NCI-H2196 treated with DMSO at 0.1 percent for 48 hours (cell line): ENCODE measurements at regions not wholly inside any gene's neighbourhood (a gene's known extent, or its start where the extent isn't known, plus 50 kb on each side); places are given as distances from the start of the nearest gene placed in this dataset.

Experiments used
- DNase-seq: peaks from one replicate; lab custom pipeline; 2025; ENCODE audit not compliant: unreplicated experiment; lab: John Stamatoyannopoulos, UW

DNA sequence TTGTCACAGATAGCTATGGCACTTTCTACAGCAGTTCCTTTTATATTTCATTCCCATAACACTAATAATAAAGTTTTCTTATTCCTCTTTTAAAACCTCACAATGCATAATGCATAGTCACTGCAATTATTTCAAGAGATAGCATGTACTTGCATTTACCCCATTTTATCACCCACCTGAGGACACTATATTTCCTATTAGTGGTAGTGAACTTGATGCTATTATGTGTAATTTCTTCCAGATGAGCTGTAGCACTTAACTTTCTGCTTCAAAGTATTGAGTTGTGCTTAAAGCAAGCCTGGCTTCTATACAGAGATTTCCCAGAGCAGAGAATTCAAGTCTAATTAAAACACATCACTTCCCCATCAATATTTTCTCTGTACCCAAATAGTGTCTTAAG is 461.1 kb downstream of the HTR7 start:
- no peak for DNase-seq

DNA sequence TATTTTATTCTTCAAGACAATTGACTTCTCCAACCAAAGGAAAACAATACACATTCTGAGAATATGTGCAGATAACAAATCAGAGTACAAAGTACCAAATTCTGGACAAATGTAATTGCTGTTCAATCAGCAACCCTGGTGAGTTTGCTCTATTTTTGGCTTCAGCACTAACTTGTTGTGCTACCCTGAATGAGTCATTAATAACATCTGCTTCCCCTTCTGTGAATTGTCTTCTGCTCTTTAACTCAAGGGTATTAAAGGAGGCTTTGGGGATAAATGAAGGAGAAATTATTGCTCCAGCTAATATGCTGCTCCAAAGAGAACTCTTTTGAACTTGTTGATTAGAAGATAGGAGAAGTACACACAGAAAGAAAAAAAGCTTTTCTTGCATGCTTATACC is 459.3 kb downstream of the HTR7 start:
- DNase-seq, result no peak

DNA sequence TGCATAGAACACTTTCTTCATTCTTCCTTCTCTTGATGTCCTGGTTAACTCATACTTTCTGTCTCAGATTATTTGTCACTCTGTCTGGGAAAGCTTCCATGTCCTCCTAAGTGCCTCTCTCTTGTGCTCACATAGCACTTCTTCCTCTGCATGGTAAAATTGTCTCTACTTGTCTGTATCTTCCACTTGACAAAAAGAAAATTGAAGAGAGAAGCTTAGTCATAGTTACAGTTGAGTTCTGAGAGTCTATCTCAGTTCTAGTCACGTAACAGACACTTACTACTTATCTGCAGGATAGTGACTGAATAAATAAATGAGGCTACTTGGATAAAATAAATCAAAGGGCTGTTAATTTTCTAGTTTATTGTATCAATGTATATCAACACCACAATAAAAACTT is 458.1 kb downstream of the HTR7 start:
- no peak for DNase-seq

- no peak for DNase-seq
Measured at GRCh38 chr10:90403211-90404000, 454.4 kb downstream of the HTR7 start.

GRCh38 chr10:90407131-90407530 is 450.7 kb downstream of the HTR7 start:
- DNase-seq, result no peak

GRCh38 chr10:90407851-90408250 is 450.0 kb downstream of the HTR7 start:
- no peak for DNase-seq

- DNase-seq, result no peak
Measured at GRCh38 chr10:90412582-90412981, 445.3 kb downstream of the HTR7 start.

DNA sequence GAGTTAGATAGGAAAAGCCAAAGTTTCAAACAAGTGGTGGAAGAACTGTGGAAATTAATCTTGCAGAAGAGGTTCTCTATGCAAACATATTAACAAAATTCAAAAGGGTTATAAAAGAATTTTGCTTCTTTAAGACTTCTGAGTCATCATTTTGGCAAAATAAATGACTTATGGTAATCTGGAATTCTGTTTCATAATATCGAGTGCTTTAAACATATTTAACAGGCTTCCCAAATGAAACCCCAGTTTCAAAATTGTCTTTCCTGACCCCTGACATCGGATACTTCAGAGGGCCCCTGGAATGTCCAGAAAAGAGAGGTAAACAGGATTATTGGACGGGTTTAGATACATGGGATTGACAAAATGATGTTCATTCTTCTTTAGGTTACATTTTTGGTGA is 444.6 kb downstream of the HTR7 start:
- DNase-seq, result no peak

DNA sequence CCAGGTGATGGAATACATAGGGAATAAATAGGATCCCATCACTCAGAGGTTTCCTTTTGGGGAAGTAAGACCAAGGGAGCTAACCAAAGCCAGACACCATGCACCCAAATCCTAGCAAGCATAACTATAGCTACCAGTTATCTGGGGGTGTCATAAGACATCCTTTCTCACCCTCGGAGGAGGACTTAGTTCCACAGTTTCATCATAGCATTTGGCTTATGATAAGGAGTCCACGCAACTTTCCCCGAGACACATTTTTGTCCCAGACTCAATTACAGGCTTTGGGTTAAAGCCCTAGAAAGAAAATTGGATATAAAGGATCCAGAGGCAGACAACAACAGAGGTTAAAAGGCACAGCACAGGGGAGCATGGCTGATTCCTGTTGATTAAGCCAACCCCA is 442.9 kb downstream of the HTR7 start:
- no peak for DNase-seq

DNA sequence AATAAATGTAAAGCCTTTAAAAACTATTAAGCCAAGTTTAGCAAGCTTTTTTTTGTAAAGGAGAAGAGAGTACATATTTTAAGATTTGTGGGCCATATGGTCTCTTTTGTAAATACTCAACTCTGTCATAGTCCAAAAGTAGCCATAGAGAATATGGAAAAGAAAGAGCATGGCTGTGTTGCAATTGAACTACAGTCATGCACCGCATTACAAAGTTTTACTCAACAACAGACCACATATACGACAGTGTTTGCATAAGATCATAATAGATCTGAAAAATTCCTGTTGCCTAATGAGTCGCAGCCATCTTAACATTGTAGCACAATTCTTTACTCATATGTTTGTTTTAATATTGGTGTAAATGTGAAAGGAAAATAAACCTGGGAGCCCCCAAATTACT is 440.8 kb downstream of the HTR7 start:
- DNase-seq, result no peak

GRCh38 chr10:90417476-90418210 is 440.2 kb downstream of the HTR7 start:
- DNase-seq, result no peak

DNA sequence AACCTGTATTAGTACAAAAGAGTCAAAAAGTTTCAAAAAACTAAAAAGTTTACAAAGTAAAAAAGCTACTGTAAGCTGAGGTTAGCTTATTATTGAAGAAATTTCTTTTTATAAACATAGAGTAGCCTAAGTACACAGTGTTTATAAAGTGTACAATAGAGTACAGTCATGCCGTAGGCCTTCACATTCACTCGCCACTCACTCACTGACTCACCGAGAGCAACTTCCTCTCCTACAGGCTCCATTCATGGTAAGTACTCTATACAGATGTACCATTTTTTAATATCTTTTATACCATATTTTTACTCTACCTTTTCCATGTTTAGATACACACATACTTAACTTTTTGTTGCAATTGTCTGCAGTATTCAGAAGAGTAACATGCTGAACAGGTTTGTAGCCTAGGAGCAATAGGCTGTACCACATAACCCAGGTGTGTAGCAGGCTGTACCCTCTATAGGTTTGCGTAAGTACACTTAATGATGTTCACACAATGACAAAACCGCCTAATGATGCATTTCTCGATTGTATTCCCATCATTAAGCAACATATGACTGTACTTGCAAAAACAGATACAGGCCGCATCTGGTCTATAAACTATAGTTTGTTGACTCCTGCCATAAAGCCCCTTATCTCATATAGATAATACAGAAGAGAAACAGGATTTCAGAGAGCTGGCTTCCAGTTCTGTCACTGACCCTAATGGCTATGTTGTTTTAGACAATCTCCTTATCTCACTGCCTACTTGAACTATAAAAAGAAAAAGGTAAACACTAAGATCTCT is 438.8 kb downstream of the HTR7 start:
- no peak for DNase-seq

GRCh38 chr10:90420637-90421318 is 437.1 kb downstream of the HTR7 start:
- DNase-seq, result no peak

DNA sequence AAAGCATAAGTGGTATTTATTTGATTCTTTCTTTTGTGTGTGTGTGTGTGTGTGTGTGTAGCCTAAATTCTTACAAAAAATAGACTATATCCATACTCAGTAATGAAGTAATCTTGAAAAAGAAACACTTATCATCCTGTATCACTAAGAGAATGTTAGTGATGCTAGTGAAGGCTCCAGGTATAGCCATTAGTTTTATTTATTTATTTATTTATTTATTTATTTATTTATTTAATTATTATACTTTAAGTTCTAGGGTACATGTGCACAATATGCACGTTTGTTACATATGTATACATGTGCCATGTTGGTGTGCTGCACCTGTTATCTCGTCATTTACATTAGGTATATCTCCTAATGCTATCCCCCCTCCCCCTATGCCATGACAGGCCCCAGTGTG is 436.0 kb downstream of the HTR7 start:
- no peak for DNase-seq

GRCh38 chr10:90424730-90425129 is 433.1 kb downstream of the HTR7 start:
- DNase-seq, result no peak

- no peak for DNase-seq
Measured at GRCh38 chr10:90430186-90430585, 427.7 kb downstream of the HTR7 start.

DNA sequence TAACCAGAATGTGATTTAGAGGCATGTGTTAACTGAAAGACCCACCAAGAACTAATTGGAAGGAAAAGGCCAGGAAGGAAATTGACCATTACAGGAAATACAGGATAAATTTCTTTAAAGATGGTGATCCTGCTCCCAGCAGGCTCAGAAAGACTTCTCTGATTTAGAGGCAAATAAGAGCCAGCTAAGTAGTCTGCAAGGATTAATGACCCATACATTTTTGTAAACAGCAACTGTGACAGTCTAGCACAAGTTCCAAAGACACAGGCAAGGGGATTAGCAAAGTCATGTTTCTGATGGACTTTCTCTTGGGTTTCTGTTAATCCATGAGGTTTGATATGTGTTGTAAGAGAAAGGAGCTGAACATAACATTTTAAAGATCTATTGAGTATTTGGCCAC is 425.0 kb downstream of the HTR7 start:
- no peak for DNase-seq

DNA sequence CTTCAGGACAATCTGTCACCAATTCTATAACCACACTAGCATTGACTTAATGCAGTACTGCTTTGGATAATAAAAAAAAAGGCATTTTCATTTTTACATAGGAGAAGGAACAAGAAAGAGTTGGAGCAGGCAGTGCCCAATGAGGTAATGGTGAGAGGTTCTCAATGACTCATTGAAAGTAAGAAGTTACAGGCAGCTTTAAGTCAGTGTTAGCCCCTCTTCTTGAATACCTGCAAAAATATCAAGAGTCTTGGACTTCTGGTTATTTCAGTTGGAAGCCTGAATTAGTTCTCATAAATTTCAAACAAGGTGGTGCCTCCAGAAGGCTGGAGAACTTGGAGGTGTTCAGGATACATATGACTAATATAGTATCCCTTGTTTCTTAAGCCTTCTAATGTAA is 422.5 kb downstream of the HTR7 start:
- no peak for DNase-seq

DNA sequence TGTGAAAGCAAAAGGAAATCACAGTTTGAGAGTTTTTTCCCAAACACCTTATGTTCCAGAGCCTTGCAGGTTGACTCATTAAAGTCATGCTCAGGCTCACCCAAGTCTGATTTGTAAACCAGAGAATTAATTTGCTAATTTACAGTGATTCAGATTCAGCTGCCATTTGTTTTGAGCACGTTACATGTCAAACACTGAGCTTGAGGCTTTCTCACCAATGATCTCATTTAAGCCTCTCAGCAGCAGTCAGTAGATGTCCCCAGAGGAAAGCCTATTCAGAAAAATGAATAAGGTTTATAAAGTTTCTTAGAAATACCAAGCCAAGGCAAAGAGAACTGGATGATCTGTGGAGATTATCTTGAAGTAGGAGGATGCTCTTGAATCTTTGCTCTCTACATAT is 420.4 kb downstream of the HTR7 start:
- no peak for DNase-seq

GRCh38 chr10:90440870-90441269 is 417.0 kb downstream of the HTR7 start:
- DNase-seq, result no peak

DNA sequence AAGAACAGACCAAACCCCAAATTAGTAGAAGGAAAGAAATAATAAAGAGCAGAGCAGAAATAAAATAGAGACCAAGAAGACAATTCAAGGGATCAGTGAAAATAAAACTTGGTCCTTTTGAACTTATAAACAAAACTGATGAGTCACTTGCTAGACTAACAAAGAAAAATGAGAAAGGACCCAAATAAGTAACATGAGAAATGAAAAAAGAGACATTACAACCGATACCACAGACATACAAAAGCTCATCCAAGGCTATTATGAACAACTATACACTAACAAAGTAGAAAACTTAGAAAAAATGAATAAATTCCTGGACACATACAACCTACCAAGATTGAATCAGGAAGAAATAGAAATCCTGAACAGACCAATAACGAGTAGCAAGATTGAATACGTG is 414.5 kb downstream of the HTR7 start:
- no peak for DNase-seq
